ENCODE measurements at regions not wholly inside any gene's neighbourhood (a gene's known extent, or its start where the extent isn't known, plus 50 kb on each side); places are given as distances from the start of the nearest gene placed in this dataset.

- TF ChIP-seq POLR2AphosphoS5 (IDR thresholded peaks at IDR 0.05), result no peak
- TF ChIP-seq POLR2A (IDR thresholded peaks at IDR 0.05), result no peak
- no peak for TF ChIP-seq CTCF (IDR thresholded peaks at IDR 0.05)
Observed at GRCh38 chr1:95734560-95734959, 500.6 kb downstream of the RWDD3 start.

Data from sigmoid colon (tissue), 4 donors.